ENCODE measurements at regions not wholly inside any gene's neighbourhood (a gene's known extent, or its start where the extent isn't known, plus 50 kb on each side); places are given as distances from the start of the nearest gene placed in this dataset.

- Mint-ChIP-seq H3K4me3 (no peak overlapping the region), H3K27ac (no peak overlapping the region), H3K4me1 (no peaks in the 10 kb centered on the region), H3K36me3 (ENCODE audit: low read depth) (peaks cover 12% of the 10 kb centered on the region; the same call in 2 of the 3 replicates), H3K27me3 (ENCODE audit: insufficient read depth, low read depth, poor library complexity) (no peaks in the 10 kb centered on the region), H3K9me3 (peaks cover 69% of the 10 kb centered on the region)
- Histone ChIP-seq H3K79me2 (replicated peaks; ENCODE audit: insufficient read depth) (no peaks in the 10 kb centered on the region), H3K4me3 (no peak overlapping the region), H2AFZ (no peak overlapping the region), H3F3A (replicated peaks; ENCODE audit: low read depth) (no peaks in the 10 kb centered on the region), H4K20me1 (replicated peaks; ENCODE audit: insufficient read depth) (no peaks in the 10 kb centered on the region), H3K4me1 (ENCODE audit: insufficient read depth) (no peaks in the 10 kb centered on the region), H3K4me2 (no peak overlapping the region), H3K36me3 (ENCODE audit: insufficient read depth) (no peaks in the 10 kb centered on the region), H3K27ac (ENCODE audit: low read depth) (no peak overlapping the region), H3K27me3 (ENCODE audit: insufficient read depth) (no peaks in the 10 kb centered on the region), H3K9me2 (ENCODE audit: insufficient read depth) (no peaks in the 10 kb centered on the region)
- DNase-seq (ENCODE audit: low spot score) (no peak), ATAC-seq (no peak)
- no peak for TF ChIP-seq STAT1 (IDR thresholded peaks at IDR 0.05; ENCODE audit: unreplicated experiment)
- no peak for TF ChIP-seq EZH2phosphoT487 (IDR thresholded peaks at IDR 0.05; ENCODE audit: unreplicated experiment)
- no peak for TF ChIP-seq ZNF114 (CRISPR knock-in tag; IDR thresholded peaks at IDR 0.05)
- no peak for TF ChIP-seq POLR2AphosphoS5 (IDR thresholded peaks at IDR 0.05; ENCODE audit: low read depth)
- TF ChIP-seq CREB1 (CRISPR knock-in tag; IDR thresholded peaks at IDR 0.05; ENCODE audit: low read depth): no peak
- TF ChIP-seq JUNB (IDR thresholded peaks at IDR 0.05; ENCODE audit: unreplicated experiment): no peak
Measured at GRCh38 chrX:144531877-144532276, 648.0 kb downstream of the UBE2NL start.

- H4K20me1 ChIP-seq (replicated peaks; ENCODE audit: insufficient read depth): no peaks in the 10 kb centered on the region
- ATAC-seq (no peak), DNase-seq (ENCODE audit: low spot score) (no peak)
- H3K79me2 ChIP-seq (replicated peaks; ENCODE audit: insufficient read depth): no peaks in the 10 kb centered on the region
- H2AFZ ChIP-seq: no peak overlapping the region
- no peak overlapping the region for H3K27ac Mint-ChIP-seq
- H3K9me2 ChIP-seq (ENCODE audit: insufficient read depth): no peaks in the 10 kb centered on the region
- no peak overlapping the region for H3K4me2 ChIP-seq
- no peak overlapping the region for H3K4me3 Mint-ChIP-seq
- no peaks in the 10 kb centered on the region; the same call in 1 of the 2 replicates for H3K36me3 ChIP-seq (ENCODE audit: insufficient read depth)
- no peak overlapping the region for H3K4me3 ChIP-seq
- H3K36me3 Mint-ChIP-seq (ENCODE audit: low read depth): peaks cover 5% of the 10 kb centered on the region; the same call in 1 of the 3 replicates
- H3K9me3 Mint-ChIP-seq: peaks cover 66% of the 10 kb centered on the region
- H3K4me1 ChIP-seq (ENCODE audit: insufficient read depth): no peaks in the 10 kb centered on the region
- H3F3A ChIP-seq (replicated peaks; ENCODE audit: low read depth): no peaks in the 10 kb centered on the region
- H3K27me3 Mint-ChIP-seq (ENCODE audit: insufficient read depth, low read depth, poor library complexity): no peaks in the 10 kb centered on the region
- H3K4me1 Mint-ChIP-seq: no peaks in the 10 kb centered on the region
- no peak overlapping the region for H3K27ac ChIP-seq (ENCODE audit: low read depth)
- H3K27me3 ChIP-seq (ENCODE audit: insufficient read depth): no peaks in the 10 kb centered on the region
- TF ChIP-seq CTCF (conservative IDR thresholded peaks at IDR 0.05; ENCODE audit: low read depth in 2 of 2) (no peak), STAT1 (IDR thresholded peaks at IDR 0.05; ENCODE audit: unreplicated experiment) (no peak), NANOG (IDR thresholded peaks at IDR 0.05; ENCODE audit: borderline replicate concordance) (no peak), JUNB (IDR thresholded peaks at IDR 0.05; ENCODE audit: unreplicated experiment) (no peak), POLR2AphosphoS5 (IDR thresholded peaks at IDR 0.05; ENCODE audit: low read depth) (no peak), ZNF114 (CRISPR knock-in tag; IDR thresholded peaks at IDR 0.05) (no peak), ZNF462 (CRISPR knock-in tag; IDR thresholded peaks at IDR 0.05) (no peak), ETS1 (IDR thresholded peaks at IDR 0.05) (no peak), EZH2phosphoT487 (IDR thresholded peaks at IDR 0.05; ENCODE audit: unreplicated experiment) (no peak)
Measured at GRCh38 chrX:144566592-144566991, 680.7 kb upstream of the SPANXN1 start.
